ENCODE measurements at regions not wholly inside any gene's neighbourhood (a gene's known extent, or its start where the extent isn't known, plus 50 kb on each side); places are given as distances from the start of the nearest gene placed in this dataset.

- TF ChIP-seq ZNF274 (IDR thresholded peaks at IDR 0.05; ENCODE audit: low read depth, low read length) (no peak), YY1 (IDR thresholded peaks at IDR 0.05; ENCODE audit: insufficient read depth, insufficient read length) (no peak)
Observed at GRCh38 chr13:44053208-44053607, 173.5 kb downstream of the LACC1 start.
